ENCODE measurements at regions not wholly inside any gene's neighbourhood (a gene's known extent, or its start where the extent isn't known, plus 50 kb on each side); places are given as distances from the start of the nearest gene placed in this dataset.

GRCh38 chr18:40866968-40867367, 1088.1 kb upstream of the PIK3C3 start:
- no peak for DNase-seq (ENCODE audit: low read depth in 2 of 3, low spot score in 2 of 3)

GRCh38 chr18:40866013-40866645, 1088.9 kb upstream of the PIK3C3 start:
- no peak for DNase-seq (ENCODE audit: low read depth in 2 of 3, low spot score in 2 of 3)

- no peak for DNase-seq (ENCODE audit: low read depth in 2 of 3, low spot score in 2 of 3)
These were observed 1090.2 kb upstream of the PIK3C3 start for GRCh38 chr18:40864846-40865245.

- DNase-seq (ENCODE audit: low read depth in 2 of 3, low spot score in 2 of 3), result no peak
These were observed 1091.2 kb upstream of the PIK3C3 start for GRCh38 chr18:40863801-40864200.

- DNase-seq (ENCODE audit: low read depth in 2 of 3, low spot score in 2 of 3), result no peak
These were observed 1094.8 kb upstream of the PIK3C3 start for GRCh38 chr18:40860189-40860588.

- no peak for DNase-seq (ENCODE audit: low read depth in 2 of 3, low spot score in 2 of 3)
These were observed 1099.4 kb upstream of the PIK3C3 start for GRCh38 chr18:40855661-40856060.

- DNase-seq (ENCODE audit: low read depth in 2 of 3, low spot score in 2 of 3), result no peak
These were observed 1102.6 kb upstream of the PIK3C3 start for GRCh38 chr18:40852406-40852805.

- no peak for DNase-seq (ENCODE audit: low read depth in 2 of 3, low spot score in 2 of 3)
These were observed 1104.0 kb upstream of the PIK3C3 start for GRCh38 chr18:40851014-40851429.

- DNase-seq (ENCODE audit: low read depth in 2 of 3, low spot score in 2 of 3), result no peak
These were observed 1105.1 kb upstream of the PIK3C3 start for GRCh38 chr18:40849886-40850285.

GRCh38 chr18:40841467-40841866, 1113.6 kb upstream of the PIK3C3 start:
- no peak for DNase-seq (ENCODE audit: low read depth in 2 of 3, low spot score in 2 of 3)

GRCh38 chr18:40841063-40841462, 1114.0 kb upstream of the PIK3C3 start:
- no peak for DNase-seq (ENCODE audit: low read depth in 2 of 3, low spot score in 2 of 3)

- no peak for DNase-seq (ENCODE audit: low read depth in 2 of 3, low spot score in 2 of 3)
These were observed 1122.7 kb upstream of the PIK3C3 start for GRCh38 chr18:40832362-40832761.

- no peak for DNase-seq (ENCODE audit: low read depth in 2 of 3, low spot score in 2 of 3)
These were observed 1130.7 kb upstream of the PIK3C3 start for GRCh38 chr18:40824291-40824690.

GRCh38 chr18:40821596-40822243, 1133.3 kb upstream of the PIK3C3 start:
- DNase-seq (ENCODE audit: low read depth in 2 of 3, low spot score in 2 of 3), result no peak

- DNase-seq (ENCODE audit: low read depth in 2 of 3, low spot score in 2 of 3), result no peak
These were observed 1142.0 kb upstream of the PIK3C3 start for GRCh38 chr18:40812981-40813515.

GRCh38 chr18:40810372-40810771, 1144.7 kb upstream of the PIK3C3 start:
- no peak for DNase-seq (ENCODE audit: low read depth in 2 of 3, low spot score in 2 of 3)

GRCh38 chr18:40789286-40789685, 1165.7 kb upstream of the PIK3C3 start:
- no peak for DNase-seq (ENCODE audit: low read depth in 2 of 3, low spot score in 2 of 3)

GRCh38 chr18:40782453-40783130, 1172.4 kb upstream of the PIK3C3 start:
- no peak for DNase-seq (ENCODE audit: low read depth in 2 of 3, low spot score in 2 of 3)

- no peak for DNase-seq (ENCODE audit: low read depth in 2 of 3, low spot score in 2 of 3)
These were observed 1185.2 kb upstream of the PIK3C3 start for GRCh38 chr18:40769786-40770185.

GRCh38 chr18:40760251-40760650, 1194.8 kb upstream of the PIK3C3 start:
- no peak for DNase-seq (ENCODE audit: low read depth in 2 of 3, low spot score in 2 of 3)

GRCh38 chr18:40754477-40754876, 1200.6 kb upstream of the PIK3C3 start:
- DNase-seq (ENCODE audit: low read depth in 2 of 3, low spot score in 2 of 3), result no peak

GRCh38 chr18:40752316-40752715, 1202.7 kb upstream of the PIK3C3 start:
- DNase-seq (ENCODE audit: low read depth in 2 of 3, low spot score in 2 of 3), result no peak
